ENCODE measurements at regions not wholly inside any gene's neighbourhood (a gene's known extent, or its start where the extent isn't known, plus 50 kb on each side); places are given as distances from the start of the nearest gene placed in this dataset.

DNA sequence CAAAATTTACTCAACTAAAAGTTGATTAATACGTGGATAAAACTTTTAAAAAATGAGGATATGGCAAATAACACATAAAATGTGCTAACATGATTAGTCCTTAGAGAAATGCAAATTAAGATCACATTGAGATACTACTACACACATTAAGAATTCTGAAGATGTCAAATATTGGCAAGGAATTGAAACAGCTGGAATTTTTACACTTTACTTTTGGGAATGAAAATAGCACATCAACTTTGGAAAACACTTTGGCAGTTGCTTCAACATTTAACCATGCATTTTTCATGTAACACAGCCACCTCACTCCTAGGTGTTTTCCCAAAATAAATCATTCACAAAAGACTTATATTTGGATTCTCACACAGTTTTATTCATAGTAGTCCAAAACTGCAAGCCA is 687.9 kb upstream of the SETBP1 start:
- TF ChIP-seq, protein P1, sequence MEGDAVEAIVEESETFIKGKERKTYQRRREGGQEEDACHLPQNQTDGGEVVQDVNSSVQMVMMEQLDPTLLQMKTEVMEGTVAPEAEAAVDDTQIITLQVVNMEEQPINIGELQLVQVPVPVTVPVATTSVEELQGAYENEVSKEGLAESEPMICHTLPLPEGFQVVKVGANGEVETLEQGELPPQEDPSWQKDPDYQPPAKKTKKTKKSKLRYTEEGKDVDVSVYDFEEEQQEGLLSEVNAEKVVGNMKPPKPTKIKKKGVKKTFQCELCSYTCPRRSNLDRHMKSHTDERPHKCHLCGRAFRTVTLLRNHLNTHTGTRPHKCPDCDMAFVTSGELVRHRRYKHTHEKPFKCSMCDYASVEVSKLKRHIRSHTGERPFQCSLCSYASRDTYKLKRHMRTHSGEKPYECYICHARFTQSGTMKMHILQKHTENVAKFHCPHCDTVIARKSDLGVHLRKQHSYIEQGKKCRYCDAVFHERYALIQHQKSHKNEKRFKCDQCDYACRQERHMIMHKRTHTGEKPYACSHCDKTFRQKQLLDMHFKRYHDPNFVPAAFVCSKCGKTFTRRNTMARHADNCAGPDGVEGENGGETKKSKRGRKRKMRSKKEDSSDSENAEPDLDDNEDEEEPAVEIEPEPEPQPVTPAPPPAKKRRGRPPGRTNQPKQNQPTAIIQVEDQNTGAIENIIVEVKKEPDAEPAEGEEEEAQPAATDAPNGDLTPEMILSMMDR (IDR thresholded peaks at IDR 0.05; ENCODE audit: extremely low read depth, missing control alignments) = no peak
- DNase-seq (ENCODE audit: low spot score) = no peak

DNA sequence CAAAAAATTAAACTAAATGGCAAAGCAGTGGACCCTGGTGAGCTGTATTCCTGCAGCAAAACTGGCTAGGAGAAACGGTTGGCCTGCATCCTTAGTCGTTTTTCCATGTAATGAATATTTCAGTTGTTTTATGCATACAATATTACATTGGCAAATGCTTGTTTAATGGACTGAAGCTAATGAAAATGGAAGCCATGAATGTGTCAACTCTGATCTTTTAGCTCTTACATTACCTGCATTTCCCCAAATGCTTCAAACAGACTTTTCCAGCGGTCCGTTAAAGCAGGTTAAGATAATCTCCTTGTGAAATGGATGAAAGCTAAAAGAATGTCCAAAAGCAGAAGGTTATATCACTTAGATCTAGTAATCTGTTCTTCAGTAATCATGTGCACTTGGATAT is 686.3 kb upstream of the SETBP1 start:
- TF ChIP-seq, protein P1 (IDR thresholded peaks at IDR 0.05; ENCODE audit: extremely low read depth, missing control alignments) = no peak
- DNase-seq (ENCODE audit: low spot score) = no peak

DNA sequence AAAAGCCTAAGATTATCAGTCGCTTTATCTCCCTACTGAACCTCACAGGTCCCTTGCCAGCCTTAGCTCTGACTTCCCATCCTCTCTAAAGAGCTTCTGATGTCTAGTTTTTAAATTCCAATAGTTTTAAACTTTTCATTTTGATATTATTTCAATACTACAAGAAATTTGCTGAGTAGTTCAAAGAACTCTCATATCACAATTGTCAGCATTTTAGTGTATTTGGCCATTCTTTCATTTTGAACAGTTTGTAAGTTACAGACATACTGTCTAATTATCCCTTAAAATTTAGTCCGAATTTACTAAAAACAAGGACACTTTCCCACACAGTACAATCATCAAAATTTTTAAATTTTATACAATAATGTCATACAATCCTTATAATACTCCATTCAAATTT is 666.8 kb upstream of the SETBP1 start:
- TF ChIP-seq, protein P1 (IDR thresholded peaks at IDR 0.05; ENCODE audit: extremely low read depth, missing control alignments) = no peak
- DNase-seq (ENCODE audit: low spot score) = no peak

DNA sequence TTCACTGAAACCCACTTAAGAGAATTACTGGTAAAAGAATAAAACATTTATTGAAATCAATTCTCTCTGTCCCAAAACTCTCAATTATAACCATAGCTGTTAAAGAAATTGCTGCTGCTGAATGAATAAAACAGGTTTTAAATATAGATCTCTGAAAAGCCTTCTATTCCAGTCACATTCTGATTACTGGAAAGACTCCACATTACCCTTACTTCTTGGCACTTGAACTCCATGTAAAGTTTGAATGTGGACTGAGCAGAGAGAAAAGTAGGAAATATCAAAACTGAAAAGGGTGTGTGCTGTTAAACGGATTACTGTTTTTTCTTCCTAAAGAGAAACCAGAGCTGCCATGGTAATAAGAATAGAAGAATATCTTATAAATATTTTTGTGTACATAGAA is 655.3 kb upstream of the SETBP1 start:
- TF ChIP-seq, protein P1 (IDR thresholded peaks at IDR 0.05; ENCODE audit: extremely low read depth, missing control alignments) = no peak

DNA sequence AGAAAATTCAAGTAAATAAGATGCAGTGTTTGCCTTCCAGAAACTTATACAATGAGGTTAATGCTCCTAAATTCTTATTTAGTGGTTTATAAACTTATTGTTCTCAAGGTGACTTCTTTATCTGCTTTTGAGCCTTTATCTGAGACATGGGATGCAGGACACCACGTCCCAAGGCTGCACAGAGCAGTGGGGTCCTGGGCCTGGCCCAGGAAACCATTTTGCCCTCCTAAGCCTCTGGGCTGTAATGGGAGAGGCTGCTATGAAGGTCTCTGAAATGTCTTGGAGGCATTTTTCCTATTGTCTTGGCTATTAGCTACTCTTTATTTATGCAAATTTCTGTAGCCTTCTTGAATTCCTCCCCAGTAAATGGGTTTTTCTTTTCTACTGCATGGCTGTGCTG is 652.6 kb upstream of the SETBP1 start:
- TF ChIP-seq, protein P1 (IDR thresholded peaks at IDR 0.05; ENCODE audit: extremely low read depth, missing control alignments) = no peak
- DNase-seq (ENCODE audit: low spot score) = no peak

More for the DNA sequence above, 655.3 kb upstream of the SETBP1 start:
- no peak for DNase-seq (ENCODE audit: low spot score)

DNA sequence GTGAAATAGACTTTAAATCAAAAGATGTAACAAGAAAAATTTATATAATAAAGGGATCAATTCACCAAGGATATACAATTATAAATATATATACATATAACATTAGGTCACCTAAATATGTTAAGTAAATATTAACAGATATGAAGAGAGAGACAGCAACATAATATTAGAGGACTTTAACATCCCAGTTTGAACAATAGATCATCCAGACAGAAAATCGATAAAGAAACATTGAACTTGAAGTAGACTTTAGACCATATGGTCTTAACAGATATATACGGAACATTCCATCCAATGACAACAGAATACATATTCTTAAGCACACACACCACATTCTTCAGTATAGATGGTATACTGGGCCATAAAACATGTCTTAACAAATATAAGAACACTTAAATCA is 649.6 kb upstream of the SETBP1 start:
- TF ChIP-seq, protein P1 (IDR thresholded peaks at IDR 0.05; ENCODE audit: extremely low read depth, missing control alignments) = no peak
- no peak for DNase-seq (ENCODE audit: low spot score)

DNA sequence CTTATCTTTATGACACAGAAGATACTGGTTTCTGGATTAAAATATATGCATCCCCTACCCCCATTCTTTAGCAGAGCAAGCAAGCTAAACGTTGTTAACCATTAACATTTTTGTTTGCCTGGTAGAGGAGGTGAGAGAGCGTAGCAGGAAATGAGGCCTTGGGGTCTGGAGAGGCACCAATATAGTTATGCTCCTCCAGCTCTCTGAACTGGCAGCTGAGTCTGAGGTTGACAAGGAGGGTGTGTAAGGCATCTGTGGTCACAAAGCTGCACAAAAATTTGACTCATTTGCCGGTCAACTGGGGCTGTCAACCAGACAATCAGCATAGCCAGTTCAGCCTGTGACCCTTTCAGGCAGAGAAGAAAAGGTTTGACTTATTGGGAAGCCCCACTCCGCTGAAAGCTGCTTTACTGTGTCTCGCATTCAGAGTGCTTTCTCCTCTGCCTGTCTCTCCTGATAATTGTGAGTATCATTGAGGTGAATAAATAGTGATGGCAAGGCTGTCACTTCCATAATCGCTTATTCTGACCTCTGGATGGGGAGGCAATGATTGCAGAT is 647.5 kb upstream of the SETBP1 start:
- TF ChIP-seq, protein P1 (IDR thresholded peaks at IDR 0.05; ENCODE audit: extremely low read depth, missing control alignments) = no peak
- no peak for DNase-seq (ENCODE audit: low spot score)
